ENCODE measurements at regions not wholly inside any gene's neighbourhood (a gene's known extent, or its start where the extent isn't known, plus 50 kb on each side); places are given as distances from the start of the nearest gene placed in this dataset.

GRCh38 chr6:76701610-76702009 is 629.1 kb upstream of the IMPG1 start:
- TF ChIP-seq CTCF (IDR thresholded peaks at IDR 0.05; ENCODE audit: insufficient read depth, low read length) (no peak), REST (IDR thresholded peaks at IDR 0.05; ENCODE audit: insufficient replicate concordance, low read depth) (no peak), POLR2AphosphoS5 (IDR thresholded peaks at IDR 0.05; ENCODE audit: low read depth) (no peak), GABPA (IDR thresholded peaks at IDR 0.05; ENCODE audit: low read depth) (no peak), SPI1 (IDR thresholded peaks at IDR 0.05; ENCODE audit: borderline replicate concordance, low read depth) (no peak)

Data from HL-60 (cell line).